B cell (primary cell): ENCODE measurements at regions not wholly inside any gene's neighbourhood (a gene's known extent, or its start where the extent isn't known, plus 50 kb on each side); places are given as distances from the start of the nearest gene placed in this dataset.

ENCODE experiments used
- ATAC-seq: fragments of 200-7000 bp; cut with Tn5 transposase; one replicate; pipeline ENCODE4 v1.10.0; 2021; ENCODE audit warnings: low read depth, mild to moderate bottlenecking, moderate number of reproducible peaks, moderate library complexity
- CTCF ChIA-PET: fragments of 350-600 bp; sonication (Branson Sonifier 250); formaldehyde crosslinking; loops from one replicate; lab custom pipeline; 2021; ENCODE audit warnings: antibody characterized with exemption, inconsistent platforms; lab: Charles Lee
- POLR2A ChIA-PET: fragments of 350-600 bp; sonication (Branson Sonifier 250); formaldehyde crosslinking; loops from one replicate; lab custom pipeline; 2021; ENCODE audit warnings: antibody characterized with exemption; lab: Charles Lee
- DNase-seq: peaks from one replicate; pipeline ENCODE4 v3.0.0; 2013
- H2AFZ ChIP-seq: 2 replicates; pipeline ENCODE4 v1.6.1; 2012; ENCODE audit warnings: mild to moderate bottlenecking, low read depth, low read length; ENCODE audit not compliant: insufficient read depth, poor library complexity, severe bottlenecking
- H3K27ac ChIP-seq, 2 donors: 1 replicate in 1 of 2; 2 replicates in 1 of 2; pipeline ENCODE4 v1.5.1; 2012 to 2013; ENCODE audit warnings: low read length in 2 of 2, mild to moderate bottlenecking in 2 of 2, moderate library complexity in 1 of 2
- H3K27me3 ChIP-seq, 4 experiments: fragments of 200-600 bp in 1 of 4; sonication (generic) in 1 of 4; replicated peaks in 1 of 4; 1 replicate in 2 of 4; 2 replicates in 2 of 4; pipeline versions ENCODE4 v1.6.1 to v1.7.0; 2013 to 2016; ENCODE audit warnings: low read length in 3 of 4, mild to moderate bottlenecking in 2 of 4, mixed read lengths in 1 of 4, moderate library complexity in 1 of 4; ENCODE audit not compliant: insufficient read depth in 4 of 4, control insufficient read depth in 3 of 4; ENCODE audit errors: control extremely low read depth in 1 of 4
- H3K36me3 ChIP-seq, 2 experiments: replicated peaks in 1 of 2; 1 replicate in 1 of 2; 2 replicates in 1 of 2; pipeline versions ENCODE4 v1.6.1 to v1.7.1; 2013; ENCODE audit warnings: low read length in 1 of 2; ENCODE audit not compliant: insufficient read depth in 2 of 2, control insufficient read depth in 1 of 2; ENCODE audit errors: control extremely low read depth in 1 of 2, extremely low read depth in 1 of 2
- H3K4me1 ChIP-seq, 2 donors: fragments of 200-600 bp in 1 of 2; sonication (generic) in 1 of 2; 1 replicate in 1 of 2; 2 replicates in 1 of 2; pipeline versions ENCODE4 v1.5.1 to v1.6.1; 2013 to 2017; ENCODE audit warnings: low read length in 2 of 2; ENCODE audit not compliant: control insufficient read depth in 2 of 2, insufficient read depth in 2 of 2
- H3K4me2 ChIP-seq: replicated peaks from 2 replicates; pipeline ENCODE3; 2012; ENCODE audit warnings: mild to moderate bottlenecking, low read depth, low read length; ENCODE audit not compliant: poor library complexity, severe bottlenecking
- H3K4me3 ChIP-seq, 5 experiments: fragments of 200-600 bp in 1 of 5; sonication (generic) in 1 of 5; 1 replicate in 3 of 5; 2 replicates in 2 of 5; pipeline versions ENCODE4 v1.5.1 to v1.7.0; 2011 to 2016; ENCODE audit warnings: low read length in 4 of 5, mild to moderate bottlenecking in 4 of 5, low read depth in 2 of 5, control low read depth in 1 of 5, moderate library complexity in 1 of 5; ENCODE audit not compliant: insufficient read depth in 1 of 5; ENCODE audit errors: control extremely low read depth in 1 of 5, extremely low read depth in 1 of 5
- H3K79me2 ChIP-seq: fragments of 200-600 bp; sonication (generic); one replicate; pipeline ENCODE4 v1.6.0; 2016; ENCODE audit warnings: low read length; ENCODE audit not compliant: control insufficient read depth, insufficient read depth
- H3K9ac ChIP-seq: fragments of 200-600 bp; sonication (generic); 2 replicates; pipeline ENCODE4 v1.6.1; 2017; ENCODE audit warnings: mild to moderate bottlenecking, low read length, moderate library complexity
- H3K9me3 ChIP-seq, 3 donors: one replicate each; pipeline versions ENCODE4 v1.6.1 to v1.7.1; 2013; ENCODE audit warnings: low read length in 2 of 3; ENCODE audit not compliant: control insufficient read depth in 2 of 3, insufficient read depth in 1 of 3; ENCODE audit errors: control extremely low read depth in 1 of 3
- H4K20me1 ChIP-seq: 2 replicates; pipeline ENCODE4 v1.6.0; 2012; ENCODE audit warnings: mild to moderate bottlenecking, low read length; ENCODE audit not compliant: insufficient read depth, control insufficient read depth, poor library complexity, severe bottlenecking
- H3K27ac Mint-ChIP-seq: one replicate; pipeline ENCODE4 v1.8.0; 2021; ENCODE audit warnings: mixed read lengths
- H3K27me3 Mint-ChIP-seq: one replicate; pipeline ENCODE4 v1.8.0; 2021; ENCODE audit warnings: mixed read lengths
- H3K4me1 Mint-ChIP-seq: one replicate; pipeline ENCODE4 v1.8.0; 2021; ENCODE audit warnings: mixed read lengths
- H3K4me3 Mint-ChIP-seq: one replicate; pipeline ENCODE4 v1.8.0; 2021; ENCODE audit warnings: mixed read lengths
- H3K9me3 Mint-ChIP-seq: one replicate; pipeline ENCODE4 v1.8.0; 2022; ENCODE audit warnings: mixed read lengths; ENCODE audit not compliant: insufficient read depth
- CTCF ChIP-seq: fragments of 200-600 bp; IDR thresholded peaks from one replicate; pipeline ENCODE4 v1.8.0; 2022; ENCODE audit warnings: antibody characterized with exemption, mild to moderate bottlenecking
- EZH2 ChIP-seq: IDR thresholded peaks from 2 replicates; pipeline ENCODE4 v1.6.1; 2012; ENCODE audit warnings: borderline replicate concordance, low read depth, mild to moderate bottlenecking, moderate library complexity, low read length; ENCODE audit not compliant: insufficient read depth, poor library complexity, severe bottlenecking
- WGBS: methylation state at CpG from one replicate; pipeline ENCODE4 v1.1.5; 2013; ENCODE audit warnings: missing lambda C conversion rate; ENCODE audit not compliant: insufficient coverage; 5-methylcytosine and 5-hydroxymethylcytosine counted together
- intact Hi-C: fragments of 100-400 bp; cut with micrococcal nuclease; formaldehyde crosslinking; loops from one replicate; pipeline ENCODE4 v1.10.0; 2022

GRCh38 chr7:7127773-7128172 is 54.6 kb upstream of the C1GALT1 start:
- Histone ChIP-seq H4K20me1 (no peaks in the 10 kb centered on the region), H3K79me2 (no peaks in the 10 kb centered on the region), H3K4me3 (no peak overlapping the region), H2AFZ (no peak overlapping the region), H3K9me3 (peaks cover 0 to 4% (median 0%) of the 10 kb centered on the region in 3 donors), H3K4me1 (peaks cover 7 to 8% of the 10 kb centered on the region in 2 donors), H3K9ac (no peak overlapping the region), H3K36me3 (no peaks in the 10 kb centered on the region), H3K4me2 (no peak overlapping the region), H3K27me3 (no peaks in the 10 kb centered on the region), H3K27ac (no peak overlapping the region)
- ATAC-seq (no peak), DNase-seq (no peak)
- no peak for TF ChIP-seq CTCF
- no peak for TF ChIP-seq EZH2
- no peaks in the 10 kb centered on the region for H3K9me3 Mint-ChIP-seq
- no peak overlapping the region for H3K27ac Mint-ChIP-seq
- ChIA-PET POLR2A (no interaction called here), CTCF (interaction anchor here (1.2 kb wide), 1 partner anchor 24 kb away, joined by 4 read pairs; no protein-coding TSS in a partner anchor)
- WGBS, result no CpG with 5 or more reads among the region's 1 CpG
- H3K27me3 Mint-ChIP-seq, result no peaks in the 10 kb centered on the region
- intact Hi-C loops, result no loop called here
- peaks cover 14% of the 10 kb centered on the region for H3K4me1 Mint-ChIP-seq
- no peak overlapping the region for H3K4me3 Mint-ChIP-seq

GRCh38 chr7:7129381-7129780 is 53.0 kb upstream of the C1GALT1 start:
- WGBS, result no CpG with 5 or more reads among the region's 3 CpGs
- Histone ChIP-seq H3K4me2 (no peak overlapping the region), H3K4me3 (no peak overlapping the region), H3K27ac (no peak overlapping the region), H3K9ac (no peak overlapping the region), H3K79me2 (no peaks in the 10 kb centered on the region), H3K9me3 (peaks cover 0 to 4% (median 0%) of the 10 kb centered on the region in 3 donors), H3K27me3 (no peaks in the 10 kb centered on the region), H2AFZ (no peak overlapping the region), H3K4me1 (peaks cover 7 to 8% of the 10 kb centered on the region in 2 donors), H3K36me3 (no peaks in the 10 kb centered on the region), H4K20me1 (no peaks in the 10 kb centered on the region)
- Mint-ChIP-seq H3K27me3 (no peaks in the 10 kb centered on the region), H3K4me1 (peaks cover 14% of the 10 kb centered on the region), H3K27ac (no peak overlapping the region), H3K4me3 (no peak overlapping the region), H3K9me3 (no peaks in the 10 kb centered on the region)
- CTCF ChIA-PET, result interaction anchor here (1.0 to 1.3 kb wide), 2 partner anchors 16 to 26 kb away, joined by 3 to 4 read pairs; no protein-coding TSS in a partner anchor
- no peak for TF ChIP-seq EZH2
- TF ChIP-seq CTCF, result no peak
- ATAC-seq (no peak), DNase-seq (no peak)
- intact Hi-C loops, result no loop called here
- POLR2A ChIA-PET, result no interaction called here
